ENCODE measurements at regions not wholly inside any gene's neighbourhood (a gene's known extent, or its start where the extent isn't known, plus 50 kb on each side); places are given as distances from the start of the nearest gene placed in this dataset.

- no peak overlapping the region for H3K27ac ChIP-seq
- intact Hi-C loops (cut with DNase I; ENCODE audit: low total_unique reads), result no loop called here
- H3K4me3 ChIP-seq, result no peak overlapping the region
- DNase-seq, result no peak
- no peaks in the 10 kb centered on the region for H3K27me3 ChIP-seq
- H3K36me3 ChIP-seq, result no peaks in the 10 kb centered on the region
- 63 to 83% (median 82%) methylated on average over 4 of the region's 4 CpGs for WGBS, 5 donors
- no peaks in the 10 kb centered on the region for H3K4me1 ChIP-seq
- TF ChIP-seq EP300 (IDR thresholded peaks at IDR 0.05) (no peak), POLR2AphosphoS5 (IDR thresholded peaks at IDR 0.05) (no peak), POLR2A (IDR thresholded peaks at IDR 0.05) (no peak), CTCF (IDR thresholded peaks at IDR 0.05) (no peak)
- H3K9me3 ChIP-seq, result no peaks in the 10 kb centered on the region
These were observed 146.1 kb upstream of the HMHB1 start for GRCh38 chr5:143665866-143666265.

- no peaks in the 10 kb centered on the region for H3K27me3 ChIP-seq
- H3K27ac ChIP-seq, result no peak overlapping the region
- peaks cover 0 to 8% (median 0%) of the 10 kb centered on the region in 4 donors for H3K4me1 ChIP-seq
- no peak for DNase-seq
- no peak overlapping the region for H3K4me3 ChIP-seq
- intact Hi-C loops (cut with DNase I; ENCODE audit: low total_unique reads), result no loop called here
- H3K9me3 ChIP-seq, result no peaks in the 10 kb centered on the region
- TF ChIP-seq POLR2AphosphoS5 (IDR thresholded peaks at IDR 0.05) (no peak), CTCF (IDR thresholded peaks at IDR 0.05) (no peak), POLR2A (IDR thresholded peaks at IDR 0.05) (no peak), EP300 (IDR thresholded peaks at IDR 0.05) (no peak)
- WGBS, 5 donors, result 91 to 100% (median 95%) methylated on average over 2 of the region's 2 CpGs
- no peaks in the 10 kb centered on the region for H3K36me3 ChIP-seq
These were observed 147.3 kb upstream of the HMHB1 start for GRCh38 chr5:143664623-143665022.

DNA sequence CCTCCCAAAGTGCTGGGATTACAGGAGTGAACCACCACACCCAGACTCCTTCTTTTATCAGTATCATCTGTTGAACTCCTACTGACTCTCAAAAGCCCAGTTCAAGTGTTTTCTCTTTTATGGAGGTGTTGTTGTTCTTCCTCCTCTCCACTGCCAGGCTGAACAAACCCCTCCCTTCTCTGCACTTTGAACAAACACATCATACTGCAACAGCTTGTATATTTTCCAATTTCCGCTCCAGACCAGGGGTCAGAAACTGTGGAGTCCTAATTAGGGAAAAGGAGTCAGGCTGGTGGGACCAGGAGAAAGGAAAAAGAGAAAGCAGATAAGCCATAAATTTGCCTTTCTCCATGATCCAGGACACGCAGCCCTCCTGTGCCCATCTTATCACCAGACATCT, 148.1 kb upstream of the HMHB1 start:
- no peak for DNase-seq
- H3K4me3 ChIP-seq, result no peak overlapping the region
- no peaks in the 10 kb centered on the region for H3K9me3 ChIP-seq
- no peaks in the 10 kb centered on the region for H3K36me3 ChIP-seq
- intact Hi-C loops (cut with DNase I; ENCODE audit: low total_unique reads), result no loop called here
- TF ChIP-seq CTCF (IDR thresholded peaks at IDR 0.05) (no peak), POLR2A (IDR thresholded peaks at IDR 0.05) (no peak), POLR2AphosphoS5 (IDR thresholded peaks at IDR 0.05) (no peak), EP300 (IDR thresholded peaks at IDR 0.05) (no peak)
- WGBS, 5 donors, result 82 to 90% (median 84%) methylated on average over 2 of the region's 2 CpGs
- no peaks in the 10 kb centered on the region for H3K27me3 ChIP-seq
- H3K4me1 ChIP-seq, result peaks cover 0 to 12% (median 0%) of the 10 kb centered on the region in 4 donors
- no peak overlapping the region for H3K27ac ChIP-seq

DNA sequence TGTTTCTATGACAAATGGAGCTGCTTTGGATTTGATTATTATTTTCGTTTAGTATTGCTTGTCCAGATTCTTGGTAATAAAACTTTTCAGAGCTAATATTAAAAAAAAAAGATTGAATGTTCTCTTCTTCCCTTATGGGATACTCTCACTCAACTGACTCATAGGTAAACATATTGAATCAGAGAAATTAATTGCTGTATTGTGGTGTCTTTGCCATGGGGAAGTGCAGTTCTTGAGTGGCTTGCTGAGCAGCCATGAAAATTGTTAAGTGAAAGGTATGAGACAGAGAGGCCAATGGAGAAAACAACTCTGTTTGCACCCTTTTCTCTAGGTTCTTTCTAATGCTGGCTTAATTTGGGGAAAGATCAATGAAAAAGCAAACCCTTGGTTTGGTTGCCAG, 149.9 kb upstream of the HMHB1 start:
- Histone ChIP-seq H3K27me3 (no peaks in the 10 kb centered on the region), H3K27ac (no peak overlapping the region), H3K9me3 (no peaks in the 10 kb centered on the region), H3K36me3 (no peaks in the 10 kb centered on the region), H3K4me1 (peaks cover 0 to 19% (median 3%) of the 10 kb centered on the region in 4 donors), H3K4me3 (no peak overlapping the region)
- DNase-seq, result no peak
- intact Hi-C loops (cut with DNase I; ENCODE audit: low total_unique reads), result no loop called here
- TF ChIP-seq POLR2AphosphoS5 (IDR thresholded peaks at IDR 0.05) (no peak), EP300 (IDR thresholded peaks at IDR 0.05) (no peak), POLR2A (IDR thresholded peaks at IDR 0.05) (no peak), CTCF (IDR thresholded peaks at IDR 0.05) (no peak)
- 70 to 83% (median 76%) methylated on average over 1 of the region's 1 CpG for WGBS, 5 donors
